Naive thymus-derived CD4-positive, alpha-beta T cell (primary cell): ENCODE measurements at regions not wholly inside any gene's neighbourhood (a gene's known extent, or its start where the extent isn't known, plus 50 kb on each side); places are given as distances from the start of the nearest gene placed in this dataset.

ENCODE experiments used
- ATAC-seq: fragments of 150-1000 bp; cut with Tn5 transposase; 2 replicates; pipeline ENCODE4 v1.10.0; 2021; ENCODE audit warnings: mild to moderate bottlenecking, moderate library complexity
- CTCF ChIA-PET: fragments of 350-600 bp; sonication (Branson Sonifier 250); formaldehyde crosslinking; loops from one replicate; lab custom pipeline; 2021; ENCODE audit warnings: antibody characterized with exemption; lab: Charles Lee
- POLR2A ChIA-PET: fragments of 350-600 bp; sonication (Branson Sonifier 250); formaldehyde crosslinking; loops from one replicate; lab custom pipeline; 2021; ENCODE audit warnings: antibody characterized with exemption, inconsistent platforms; lab: Charles Lee
- DNase-seq, 9 donors: peaks; one replicate each; pipeline versions ENCODE4 v3.0.0 to v3.0.0-alpha.2; 2020 to 2022; ENCODE audit warnings: mixed read lengths in 1 of 9
- H3K27ac ChIP-seq: one replicate; pipeline ENCODE4 v1.7.0; 2013; ENCODE audit warnings: mild to moderate bottlenecking, low read depth, low read length, moderate library complexity
- H3K27me3 ChIP-seq, 2 donors: one replicate each; pipeline ENCODE4 v1.7.0; 2013; ENCODE audit warnings: low read length in 2 of 2, mild to moderate bottlenecking in 2 of 2, moderate library complexity in 2 of 2; ENCODE audit not compliant: control insufficient read depth in 2 of 2, insufficient read depth in 2 of 2
- H3K36me3 ChIP-seq, 3 experiments: 1 replicate in 2 of 3; 2 replicates in 1 of 3; pipeline ENCODE4 v1.7.0; 2013; ENCODE audit warnings: low read length in 3 of 3, mild to moderate bottlenecking in 3 of 3, moderate library complexity in 1 of 3; ENCODE audit not compliant: insufficient read depth in 3 of 3, control insufficient read depth in 2 of 3
- H3K4me1 ChIP-seq, 2 donors: one replicate each; pipeline ENCODE4 v1.7.0; 2013; ENCODE audit warnings: low read length in 2 of 2, mild to moderate bottlenecking in 2 of 2, moderate library complexity in 1 of 2; ENCODE audit not compliant: control insufficient read depth in 2 of 2, insufficient read depth in 2 of 2
- H3K4me3 ChIP-seq: 2 replicates; pipeline ENCODE4 v1.7.0; 2013; ENCODE audit warnings: mild to moderate bottlenecking, low read length
- H3K9me3 ChIP-seq, 3 experiments: 1 replicate in 2 of 3; 2 replicates in 1 of 3; pipeline ENCODE4 v1.7.0; 2013; ENCODE audit warnings: low read length in 3 of 3; ENCODE audit not compliant: control insufficient read depth in 2 of 3
- H3K27ac Mint-ChIP-seq, 9 donors: one replicate each; pipeline ENCODE4 v1.8.0; 2020 to 2022; ENCODE audit warnings: mixed read lengths in 9 of 9, mild to moderate bottlenecking in 8 of 9, moderate library complexity in 5 of 9, inconsistent platforms in 2 of 9
- H3K27me3 Mint-ChIP-seq, 5 donors: one replicate each; pipeline ENCODE4 v1.8.0; 2021 to 2022; ENCODE audit warnings: mixed read lengths in 5 of 5, mild to moderate bottlenecking in 1 of 5
- H3K36me3 Mint-ChIP-seq, 5 donors: one replicate each; pipeline ENCODE4 v1.8.0; 2020 to 2022; ENCODE audit warnings: mixed read lengths in 5 of 5, mild to moderate bottlenecking in 3 of 5, inconsistent platforms in 1 of 5
- H3K4me1 Mint-ChIP-seq, 7 donors: one replicate each; pipeline ENCODE4 v1.8.0; 2020 to 2022; ENCODE audit warnings: mixed read lengths in 7 of 7, mild to moderate bottlenecking in 3 of 7, inconsistent platforms in 1 of 7
- H3K4me3 Mint-ChIP-seq, 10 donors: one replicate each; pipeline ENCODE4 v1.8.0; 2020 to 2022; ENCODE audit warnings: mild to moderate bottlenecking in 10 of 10, mixed read lengths in 10 of 10, moderate library complexity in 6 of 10, inconsistent platforms in 2 of 10
- H3K9me3 Mint-ChIP-seq, 11 donors: one replicate each; pipeline ENCODE4 v1.8.0; 2020 to 2022; ENCODE audit warnings: mixed read lengths in 11 of 11, mild to moderate bottlenecking in 4 of 11, inconsistent platforms in 1 of 11, moderate library complexity in 1 of 11
- intact Hi-C, 2 donors: fragments of 100-400 bp; cut with micrococcal nuclease; formaldehyde crosslinking; loops; one replicate each; pipeline ENCODE4 v1.15.1; 2023

- POLR2A ChIA-PET: no interaction called here
- CTCF ChIA-PET: no interaction called here
- Mint-ChIP-seq H3K9me3 (peaks cover 0 to 3% (median 1%) of the 10 kb centered on the region in 11 donors), H3K36me3 (peaks cover 0 to 2% (median 0%) of the 10 kb centered on the region in 5 donors), H3K27me3 (peaks cover 6 to 34% (median 8%) of the 10 kb centered on the region in 5 donors), H3K4me3 (no peak overlapping the region), H3K27ac (no peak overlapping the region), H3K4me1 (no peaks in the 10 kb centered on the region)
- H3K36me3 ChIP-seq: no peaks in the 10 kb centered on the region
- no peaks in the 10 kb centered on the region for H3K4me1 ChIP-seq
- H3K4me3 ChIP-seq: no peak overlapping the region
- no peaks in the 10 kb centered on the region for H3K27me3 ChIP-seq
- ATAC-seq: no peak
- no peaks in the 10 kb centered on the region for H3K9me3 ChIP-seq
- no peak for DNase-seq
- no peak overlapping the region for H3K27ac ChIP-seq
- intact Hi-C loops: no loop called here
These were observed 84.1 kb downstream of the SNX5 start for GRCh38 chr20:17884307-17885003.

GRCh38 chr20:17883592-17884306 lies 84.8 kb downstream of the SNX5 start:
- Mint-ChIP-seq H3K27me3 (peaks cover 4 to 28% (median 9%) of the 10 kb centered on the region in 5 donors), H3K36me3 (peaks cover 0 to under 1% (median 0%) of the 10 kb centered on the region in 5 donors), H3K4me1 (peaks cover 0 to 5% (median 5%) of the 10 kb centered on the region in 7 donors), H3K27ac (no peak overlapping the region), H3K4me3 (no peak overlapping the region), H3K9me3 (peaks cover 0 to 2% (median 0%) of the 10 kb centered on the region in 11 donors)
- H3K4me1 ChIP-seq: no peaks in the 10 kb centered on the region
- H3K27ac ChIP-seq: no peak overlapping the region
- DNase-seq: no peak
- no peaks in the 10 kb centered on the region for H3K36me3 ChIP-seq
- ATAC-seq: no peak
- H3K4me3 ChIP-seq: no peak overlapping the region
- POLR2A ChIA-PET: no interaction called here
- intact Hi-C loops: no loop called here
- CTCF ChIA-PET: no interaction called here
- no peaks in the 10 kb centered on the region for H3K9me3 ChIP-seq
- no peaks in the 10 kb centered on the region for H3K27me3 ChIP-seq

- no peak overlapping the region for H3K4me3 Mint-ChIP-seq
- ChIA-PET CTCF (no interaction called here), POLR2A (no interaction called here)
- H3K9me3 Mint-ChIP-seq: no peaks in the 10 kb centered on the region
- H3K36me3 Mint-ChIP-seq: no peaks in the 10 kb centered on the region
- Histone ChIP-seq H3K27ac (no peak overlapping the region), H3K4me3 (no peak overlapping the region), H3K27me3 (no peaks in the 10 kb centered on the region), H3K36me3 (no peaks in the 10 kb centered on the region), H3K9me3 (no peaks in the 10 kb centered on the region), H3K4me1 (no peaks in the 10 kb centered on the region)
- no peak for ATAC-seq
- DNase-seq: no peak
- intact Hi-C loops: no loop called here
- H3K4me1 Mint-ChIP-seq: peaks cover 2 to 13% (median 8%) of the 10 kb centered on the region in 7 donors
- H3K27ac Mint-ChIP-seq: peak overlapping the region in 1 of 9 donors; percentile 14
- peaks cover 4 to 30% (median 9%) of the 10 kb centered on the region in 5 donors for H3K27me3 Mint-ChIP-seq
These were observed 85.6 kb downstream of the SNX5 start for GRCh38 chr20:17882834-17883591.

GRCh38 chr20:17882065-17882833 lies 86.3 kb downstream of the SNX5 start:
- ATAC-seq: no peak
- no peak for DNase-seq
- H3K9me3 Mint-ChIP-seq: no peaks in the 10 kb centered on the region
- H3K27me3 ChIP-seq: no peaks in the 10 kb centered on the region
- no peaks in the 10 kb centered on the region for H3K9me3 ChIP-seq
- H3K4me3 Mint-ChIP-seq: no peak overlapping the region
- H3K36me3 ChIP-seq: no peaks in the 10 kb centered on the region
- CTCF ChIA-PET: no interaction called here
- H3K4me1 Mint-ChIP-seq: peaks cover 2 to 15% (median 8%) of the 10 kb centered on the region in 7 donors
- no peak overlapping the region for H3K4me3 ChIP-seq
- peaks cover 4 to 37% (median 7%) of the 10 kb centered on the region in 5 donors for H3K27me3 Mint-ChIP-seq
- intact Hi-C loops: no loop called here
- no peaks in the 10 kb centered on the region for H3K4me1 ChIP-seq
- no peak overlapping the region for H3K27ac Mint-ChIP-seq
- no peak overlapping the region for H3K27ac ChIP-seq
- POLR2A ChIA-PET: no interaction called here
- H3K36me3 Mint-ChIP-seq: no peaks in the 10 kb centered on the region

- H3K27me3 ChIP-seq: no peaks in the 10 kb centered on the region
- intact Hi-C loops: no loop called here
- H3K9me3 Mint-ChIP-seq: no peaks in the 10 kb centered on the region
- H3K4me3 Mint-ChIP-seq: no peak overlapping the region
- H3K4me1 ChIP-seq: no peaks in the 10 kb centered on the region
- no peaks in the 10 kb centered on the region for H3K36me3 ChIP-seq
- H3K36me3 Mint-ChIP-seq: no peaks in the 10 kb centered on the region
- H3K27me3 Mint-ChIP-seq: peaks cover 4 to 39% (median 11%) of the 10 kb centered on the region in 5 donors
- POLR2A ChIA-PET: no interaction called here
- no peaks in the 10 kb centered on the region for H3K9me3 ChIP-seq
- H3K27ac Mint-ChIP-seq: peak overlapping the region in 1 of 9 donors; percentile 33
- CTCF ChIA-PET: no interaction called here
- no peak overlapping the region for H3K27ac ChIP-seq
- H3K4me1 Mint-ChIP-seq: peaks cover 2 to 15% (median 8%) of the 10 kb centered on the region in 7 donors
- H3K4me3 ChIP-seq: no peak overlapping the region
- DNase-seq (no peak), ATAC-seq (no peak)
These were observed 86.9 kb downstream of the SNX5 start for GRCh38 chr20:17881741-17882064.

GRCh38 chr20:17878912-17879602 lies 89.5 kb downstream of the SNX5 start:
- Histone ChIP-seq H3K4me3 (no peak overlapping the region), H3K9me3 (no peaks in the 10 kb centered on the region), H3K36me3 (no peaks in the 10 kb centered on the region), H3K27ac (no peak overlapping the region), H3K4me1 (no peaks in the 10 kb centered on the region), H3K27me3 (no peaks in the 10 kb centered on the region)
- CTCF ChIA-PET: no interaction called here
- POLR2A ChIA-PET: no interaction called here
- DNase-seq (peak in 1 of 9 donors; percentile 14), ATAC-seq (no peak)
- H3K27me3 Mint-ChIP-seq: peaks cover 0 to 39% (median 5%) of the 10 kb centered on the region in 5 donors
- H3K9me3 Mint-ChIP-seq: no peaks in the 10 kb centered on the region
- no peak overlapping the region for H3K27ac Mint-ChIP-seq
- intact Hi-C loops: no loop called here
- H3K4me3 Mint-ChIP-seq: no peak overlapping the region
- H3K36me3 Mint-ChIP-seq: no peaks in the 10 kb centered on the region
- peaks cover 2 to 15% (median 8%) of the 10 kb centered on the region in 7 donors for H3K4me1 Mint-ChIP-seq
